HFFc6 (cell line): ENCODE measurements at regions not wholly inside any gene's neighbourhood (a gene's known extent, or its start where the extent isn't known, plus 50 kb on each side); places are given as distances from the start of the nearest gene placed in this dataset.

Experiments used
- DNase-seq: peaks from one replicate; pipeline ENCODE4 v3.0.0-alpha.2; 2018
- H3K27ac Mint-ChIP-seq: 2 replicates; pipeline ENCODE4 v1.8.0; 2020; ENCODE audit warnings: mild to moderate bottlenecking, mixed read lengths
- H3K27me3 Mint-ChIP-seq: 2 replicates; pipeline ENCODE4 v1.8.0; 2021; ENCODE audit warnings: mild to moderate bottlenecking, moderate library complexity, mixed read lengths; ENCODE audit not compliant: insufficient read depth
- H3K36me3 Mint-ChIP-seq: 2 replicates; pipeline ENCODE4 v1.8.0; 2021; ENCODE audit warnings: low read depth, mixed read lengths
- H3K4me1 Mint-ChIP-seq: 2 replicates; pipeline ENCODE4 v1.8.0; 2020; ENCODE audit warnings: low read depth, mixed read lengths
- H3K4me3 Mint-ChIP-seq: 2 replicates; pipeline ENCODE4 v1.8.0; 2020; ENCODE audit warnings: mild to moderate bottlenecking, moderate library complexity, mixed read lengths
- H3K9me3 Mint-ChIP-seq: 2 replicates; pipeline ENCODE4 v1.8.0; 2020; ENCODE audit warnings: mild to moderate bottlenecking, mixed read lengths
- CTCF ChIP-seq: fragments of 200-600 bp; sonication (generic); IDR thresholded peaks from 2 replicates; pipeline ENCODE4 v1.5.0; 2021; ENCODE audit warnings: antibody characterized with exemption, mild to moderate bottlenecking

GRCh38 chr12:40561395-40561966, 130.8 kb upstream of the CNTN1 start:
- H3K27me3 Mint-ChIP-seq = no peaks in the 10 kb centered on the region
- peaks cover 38% of the 10 kb centered on the region for H3K9me3 Mint-ChIP-seq
- DNase-seq = no peak
- 0 out of 2 replicates have a peak, but pooled peaks cover 5% of the 10 kb centered on the region for H3K36me3 Mint-ChIP-seq
- no peak overlapping the region for H3K4me3 Mint-ChIP-seq
- H3K4me1 Mint-ChIP-seq = no peaks in the 10 kb centered on the region
- TF ChIP-seq CTCF = no peak
- H3K27ac Mint-ChIP-seq = no peak overlapping the region

GRCh38 chr12:40565029-40565633, 127.1 kb upstream of the CNTN1 start:
- TF ChIP-seq CTCF = no peak
- Mint-ChIP-seq H3K4me3 (no peak overlapping the region), H3K27ac (no peak overlapping the region), H3K9me3 (peaks cover 20% of the 10 kb centered on the region), H3K27me3 (no peaks in the 10 kb centered on the region), H3K4me1 (no peaks in the 10 kb centered on the region), H3K36me3 (no peaks in the 10 kb centered on the region)
- DNase-seq = no peak

GRCh38 chr12:40566271-40566670, 126.0 kb upstream of the CNTN1 start:
- Mint-ChIP-seq H3K27me3 (no peaks in the 10 kb centered on the region), H3K36me3 (no peaks in the 10 kb centered on the region), H3K9me3 (peaks cover 25% of the 10 kb centered on the region), H3K4me1 (no peaks in the 10 kb centered on the region), H3K27ac (no peak overlapping the region), H3K4me3 (no peak overlapping the region)
- no peak for TF ChIP-seq CTCF
- DNase-seq = no peak

GRCh38 chr12:40569626-40570179, 122.5 kb upstream of the CNTN1 start:
- Mint-ChIP-seq H3K36me3 (no peaks in the 10 kb centered on the region), H3K9me3 (peaks cover 20% of the 10 kb centered on the region), H3K4me1 (no peaks in the 10 kb centered on the region), H3K27ac (no peak overlapping the region), H3K4me3 (no peak overlapping the region), H3K27me3 (no peaks in the 10 kb centered on the region)
- no peak for TF ChIP-seq CTCF
- no peak for DNase-seq

- Mint-ChIP-seq H3K36me3 (no peaks in the 10 kb centered on the region), H3K9me3 (peaks cover 28% of the 10 kb centered on the region), H3K27ac (no peak overlapping the region), H3K27me3 (no peaks in the 10 kb centered on the region; the same call in 1 of the 2 replicates), H3K4me3 (no peak overlapping the region), H3K4me1 (no peaks in the 10 kb centered on the region)
- TF ChIP-seq CTCF = no peak
- DNase-seq = no peak
Measured at GRCh38 chr12:40573024-40573423, 119.2 kb upstream of the CNTN1 start.
